SK-N-SH treated with all-trans-retinoic acid at 6 μM for 48 hours (cell line): ENCODE measurements at regions not wholly inside any gene's neighbourhood (a gene's known extent, or its start where the extent isn't known, plus 50 kb on each side); places are given as distances from the start of the nearest gene placed in this dataset.
A peak's percentile ranks its signal among the peaks of the same experiment; 100 is the strongest.

ENCODE experiments used
- ATAC-seq: fragments of 200-7000 bp; cut with Tn5 transposase; 3 replicates; pipeline ENCODE4 v1.9.1; 2020; ENCODE audit warnings: mild to moderate bottlenecking, moderate library complexity
- BACH2 ChIP-seq: fragments of 250-450 bp; sonication (Bioruptor Pico); IDR thresholded peaks from 2 replicates; pipeline ENCODE4 v1.9.0; 2021; ENCODE audit warnings: mild to moderate bottlenecking, borderline replicate concordance
- CREB5 ChIP-seq: fragments of 250-450 bp; sonication (Bioruptor Pico); IDR thresholded peaks from 2 replicates; pipeline ENCODE4 v1.5.1; 2020; ENCODE audit warnings: low read depth, mild to moderate bottlenecking, moderate library complexity
- CSRNP3 ChIP-seq: fragments of 250-450 bp; sonication (Bioruptor Pico); IDR thresholded peaks from 2 replicates; pipeline ENCODE4 v1.5.1; 2021; ENCODE audit warnings: mild to moderate bottlenecking, moderate library complexity
- ESRRG ChIP-seq: fragments of 250-450 bp; sonication (Bioruptor Pico); IDR thresholded peaks from 2 replicates; pipeline ENCODE4 v1.6.1; 2021; ENCODE audit warnings: mild to moderate bottlenecking
- GLIS3 ChIP-seq: fragments of 250-450 bp; sonication (Bioruptor Pico); IDR thresholded peaks from 2 replicates; pipeline ENCODE4 v1.5.0; 2020; ENCODE audit warnings: mild to moderate bottlenecking, moderate library complexity
- ISL1 ChIP-seq: fragments of 250-450 bp; sonication (Bioruptor Pico); IDR thresholded peaks from 2 replicates; pipeline ENCODE4 v2.1.2; 2022; ENCODE audit warnings: mild to moderate bottlenecking, moderate library complexity
- PATZ1 ChIP-seq: fragments of 250-450 bp; sonication (Bioruptor Pico); IDR thresholded peaks from 2 replicates; pipeline ENCODE4 v1.8.0; 2020; ENCODE audit warnings: mild to moderate bottlenecking, moderate library complexity, borderline replicate concordance
- POU6F1 ChIP-seq: fragments of 250-450 bp; sonication (Bioruptor Pico); IDR thresholded peaks from 2 replicates; pipeline ENCODE4 v1.8.0; 2021; ENCODE audit warnings: low read depth, mild to moderate bottlenecking, moderate library complexity, borderline replicate concordance
- PPARA ChIP-seq: fragments of 250-450 bp; sonication (Bioruptor Pico); IDR thresholded peaks from 2 replicates; pipeline ENCODE4 v1.5.0; 2020; ENCODE audit warnings: mild to moderate bottlenecking, borderline replicate concordance
- RARB ChIP-seq: fragments of 250-450 bp; sonication (Bioruptor Pico); IDR thresholded peaks from 2 replicates; pipeline ENCODE4 v1.8.0; 2021; ENCODE audit warnings: mild to moderate bottlenecking, moderate library complexity
- SNAI2 ChIP-seq: fragments of 250-450 bp; sonication (Bioruptor Pico); IDR thresholded peaks from 2 replicates; pipeline ENCODE4 v1.5.0; 2020; ENCODE audit warnings: mild to moderate bottlenecking, moderate library complexity
- TCF4 ChIP-seq: fragments of 250-450 bp; sonication (Bioruptor Pico); IDR thresholded peaks from 2 replicates; pipeline ENCODE4 v1.8.0; 2021; ENCODE audit warnings: mild to moderate bottlenecking, moderate library complexity, borderline replicate concordance
- TOX ChIP-seq: fragments of 250-450 bp; sonication (Bioruptor Pico); IDR thresholded peaks from 2 replicates; pipeline ENCODE4 v1.8.0; 2021; ENCODE audit warnings: mild to moderate bottlenecking, moderate library complexity, borderline replicate concordance
- TSHZ2 ChIP-seq: fragments of 250-450 bp; sonication (Bioruptor Pico); IDR thresholded peaks from 2 replicates; pipeline ENCODE4 v1.5.0; 2020; ENCODE audit warnings: mild to moderate bottlenecking, moderate library complexity
- ZC3H10 ChIP-seq: fragments of 250-450 bp; sonication (Bioruptor Pico); IDR thresholded peaks from 2 replicates; pipeline ENCODE4 v1.5.1; 2021; ENCODE audit warnings: mild to moderate bottlenecking, moderate library complexity
- ZFP30 ChIP-seq: fragments of 450-650 bp; formaldehyde crosslinking; IDR thresholded peaks from 2 replicates; pipeline ENCODE4 v1.5.0; 2022; ENCODE audit warnings: mild to moderate bottlenecking, moderate library complexity
- ZNF565 ChIP-seq: fragments of 450-650 bp; formaldehyde crosslinking; conservative IDR thresholded peaks from 2 replicates; pipeline ENCODE4 v1.5.0; 2020; ENCODE audit warnings: low read depth, mild to moderate bottlenecking, moderate library complexity
- ZNF70 ChIP-seq: fragments of 450-650 bp; formaldehyde crosslinking; IDR thresholded peaks from 2 replicates; pipeline ENCODE4 v1.5.0; 2020; ENCODE audit warnings: mild to moderate bottlenecking, moderate library complexity
- ZNF8 ChIP-seq: fragments of 450-650 bp; formaldehyde crosslinking; IDR thresholded peaks from 2 replicates; pipeline ENCODE4 v1.5.0; 2020; ENCODE audit warnings: mild to moderate bottlenecking, moderate library complexity

- no peak for TF ChIP-seq ZFP30 (CRISPR knock-in tag)
These were observed 597.2 kb upstream of the AGTR1 start (continued) for GRCh38 chr3:148100476-148100875.

GRCh38 chr3:148101061-148101460, 596.6 kb upstream of the AGTR1 start:
- ATAC-seq, result peak; percentile 66
- 0 out of 2 replicates have a peak, but pooled peaks have one; percentile 18 for TF ChIP-seq PATZ1
- TF ChIP-seq ISL1 (CRISPR knock-in tag), result peak; percentile 85
- TF ChIP-seq ZC3H10, result peak; percentile 64; the same call in 1 of the 2 replicates
- peak; percentile 49; the same call in 1 of the 2 replicates for TF ChIP-seq CREB5 (CRISPR knock-in tag)
- no peak for TF ChIP-seq ZNF70 (CRISPR knock-in tag)

- TF ChIP-seq ISL1 (CRISPR knock-in tag) (no peak), TOX (no peak), ZNF8 (no peak), ZFP30 (CRISPR knock-in tag) (no peak), PPARA (CRISPR knock-in tag) (no peak), TSHZ2 (no peak), RARB (CRISPR knock-in tag) (no peak), POU6F1 (CRISPR knock-in tag) (no peak), PATZ1 (no peak), ZNF70 (CRISPR knock-in tag) (no peak), CSRNP3 (no peak), BACH2 (no peak)
- no peak for ATAC-seq
These were observed 595.5 kb upstream of the AGTR1 start for GRCh38 chr3:148102156-148102555.

GRCh38 chr3:148106062-148106461, 591.6 kb upstream of the AGTR1 start:
- 0 out of 2 replicates have a peak, but pooled peaks have one; percentile 52 for TF ChIP-seq ISL1 (CRISPR knock-in tag)
- TF ChIP-seq TOX, result no peak
- no peak for ATAC-seq

- no peak for ATAC-seq
- TF ChIP-seq ZC3H10, result no peak
- TF ChIP-seq CREB5 (CRISPR knock-in tag), result no peak
- no peak for TF ChIP-seq ESRRG
- TF ChIP-seq GLIS3 (CRISPR knock-in tag), result no peak
- no peak for TF ChIP-seq ZNF565 (CRISPR knock-in tag)
- no peak for TF ChIP-seq TCF4 (CRISPR knock-in tag)
- TF ChIP-seq PATZ1, result no peak
- no peak for TF ChIP-seq SNAI2
- no peak for TF ChIP-seq TOX
These were observed 570.7 kb upstream of the AGTR1 start for GRCh38 chr3:148126956-148127355.
